IMR-90 (cell line): ENCODE measurements at regions not wholly inside any gene's neighbourhood (a gene's known extent, or its start where the extent isn't known, plus 50 kb on each side); places are given as distances from the start of the nearest gene placed in this dataset.

Experiments used
- ATAC-seq: fragments of 200-7000 bp; cut with Tn5 transposase; 2 replicates; pipeline ENCODE4 v1.9.1; 2020; ENCODE audit warnings: low read depth, mild to moderate bottlenecking, moderate library complexity
- BruUV-seq: library from RNA; stranded (reverse); fragments of 400-500 nt; replicated peaks from 2 replicates; lab custom pipeline; 2021; lab: Mats Ljungman, UMichigan
- CTCF ChIA-PET: fragments of 300-600 bp; formaldehyde crosslinking; extraction: SDS; loops from one replicate; lab custom pipeline; 2021; ENCODE audit warnings: antibody characterized with exemption; lab: Yijun Ruan, JAX
- POLR2A ChIA-PET: fragments of 300-600 bp; sonication (Branson Sonifier 250); formaldehyde crosslinking; loops from one replicate; lab custom pipeline; 2022; ENCODE audit warnings: antibody characterized with exemption; ENCODE audit not compliant: unreplicated experiment; lab: Charles Lee
- DNase-seq: peaks from one replicate; pipeline ENCODE4 v3.0.0; 2013
- H2AFZ ChIP-seq: replicated peaks from 2 replicates; pipeline ENCODE3; 2013; ENCODE audit warnings: low read length, mild to moderate bottlenecking; ENCODE audit not compliant: poor library complexity
- H2AK5ac ChIP-seq: 2 replicates; pipeline ENCODE4 v1.6.1; 2013; ENCODE audit warnings: low read depth, low read length, inconsistent platforms
- H2AK9ac ChIP-seq: replicated peaks from 2 replicates; pipeline ENCODE3; 2013; ENCODE audit warnings: mild to moderate bottlenecking, low read depth, low read length, moderate library complexity; ENCODE audit not compliant: poor library complexity
- H2BK120ac ChIP-seq: 2 replicates; pipeline ENCODE4 v1.6.1; 2013; ENCODE audit warnings: low read depth, low read length, inconsistent platforms
- H2BK15ac ChIP-seq: 3 replicates; pipeline ENCODE4 v1.6.1; 2013; ENCODE audit warnings: low read depth, low read length, inconsistent platforms
- H2BK20ac ChIP-seq: 2 replicates; pipeline ENCODE4 v1.6.1; 2013; ENCODE audit warnings: low read depth, mild to moderate bottlenecking, inconsistent platforms, low read length, moderate library complexity
- H2BK5ac ChIP-seq: 2 replicates; pipeline ENCODE4 v1.6.1; 2013; ENCODE audit warnings: mild to moderate bottlenecking, low read depth, low read length, inconsistent platforms; ENCODE audit not compliant: poor library complexity, severe bottlenecking
- H3K14ac ChIP-seq: replicated peaks from 2 replicates; pipeline ENCODE4 v1.6.1; 2013; ENCODE audit warnings: low read depth, low read length, inconsistent platforms
- H3K18ac ChIP-seq: 2 replicates; pipeline ENCODE4 v1.6.1; 2013; ENCODE audit warnings: low read depth, low read length, control low read depth
- H3K23ac ChIP-seq: 2 replicates; pipeline ENCODE4 v1.6.1; 2013; ENCODE audit warnings: low read depth, low read length, inconsistent platforms
- H3K27ac ChIP-seq: 2 replicates; pipeline ENCODE4 v1.5.1; 2013; ENCODE audit warnings: mild to moderate bottlenecking, control low read depth, low read length; ENCODE audit not compliant: insufficient read depth
- H3K27me3 ChIP-seq: 2 replicates; pipeline ENCODE4 v1.6.1; 2013; ENCODE audit warnings: low read length; ENCODE audit not compliant: control insufficient read depth, insufficient read depth
- H3K36me3 ChIP-seq: 2 replicates; pipeline ENCODE4 v1.6.1; 2013; ENCODE audit warnings: low read length, mixed read lengths; ENCODE audit not compliant: control insufficient read depth, insufficient read depth
- H3K4ac ChIP-seq: 2 replicates; pipeline ENCODE4 v1.6.1; 2013; ENCODE audit warnings: low read depth, low read length, inconsistent platforms
- H3K4me1 ChIP-seq: 2 replicates; pipeline ENCODE4 v1.6.1; 2013; ENCODE audit warnings: low read length, mixed read lengths; ENCODE audit not compliant: control insufficient read depth, insufficient read depth
- H3K4me2 ChIP-seq: 2 replicates; pipeline ENCODE4 v1.6.1; 2013; ENCODE audit warnings: low read depth, mild to moderate bottlenecking, control low read depth, low read length, moderate library complexity
- H3K4me3 ChIP-seq: 2 replicates; pipeline ENCODE4 v1.5.1; 2013; ENCODE audit warnings: low read depth, mild to moderate bottlenecking, control low read depth, low read length, moderate library complexity; ENCODE audit not compliant: insufficient read depth
- H3K56ac ChIP-seq: 2 replicates; pipeline ENCODE4 v1.6.1; 2013; ENCODE audit warnings: low read length, inconsistent platforms; ENCODE audit not compliant: insufficient read depth; ENCODE audit errors: extremely low read depth
- H3K79me1 ChIP-seq, 2 experiments: 2 replicates each; pipeline ENCODE4 v1.6.1; 2013; ENCODE audit warnings: low read length in 2 of 2, inconsistent platforms in 1 of 2, low read depth in 1 of 2
- H3K9ac ChIP-seq: 2 replicates; pipeline ENCODE4 v1.6.1; 2013; ENCODE audit warnings: low read depth, low read length, control low read depth
- H3K9me1 ChIP-seq: 2 replicates; pipeline ENCODE4 v1.6.1; 2013; ENCODE audit warnings: low read length, inconsistent platforms; ENCODE audit not compliant: insufficient read depth
- H3K9me3 ChIP-seq: 2 replicates; pipeline ENCODE4 v1.6.1; 2013; ENCODE audit warnings: low read length; ENCODE audit not compliant: control insufficient read depth, insufficient read depth
- H4K20me1 ChIP-seq: 2 replicates; pipeline ENCODE4 v1.6.1; 2013; ENCODE audit warnings: low read length, inconsistent platforms; ENCODE audit not compliant: insufficient read depth
- H4K5ac ChIP-seq: 2 replicates; pipeline ENCODE4 v1.6.1; 2013; ENCODE audit warnings: mild to moderate bottlenecking, low read depth, low read length, control low read depth
- H4K8ac ChIP-seq, 2 experiments: 2 replicates each; pipeline ENCODE4 v1.6.1; 2013; ENCODE audit warnings: low read depth in 2 of 2, low read length in 2 of 2, control low read depth in 1 of 2, inconsistent platforms in 1 of 2
- H4K91ac ChIP-seq: 2 replicates; pipeline ENCODE4 v1.6.1; 2013; ENCODE audit warnings: low read depth, low read length, inconsistent platforms; ENCODE audit not compliant: insufficient read depth
- BHLHE40 ChIP-seq: fragments of 150-350 bp; IDR thresholded peaks from 2 replicates; pipeline ENCODE4 v1.6.1; 2016; ENCODE audit warnings: mild to moderate bottlenecking, low read depth, low read length
- CEBPB ChIP-seq: IDR thresholded peaks from 2 replicates; pipeline ENCODE4 v1.6.1; 2012; ENCODE audit warnings: low read depth, low read length, improper control_type of control experiment
- CHD1 ChIP-seq: IDR thresholded peaks from 2 replicates; pipeline ENCODE4 v1.6.1; 2012; ENCODE audit warnings: low read depth, low read length, improper control_type of control experiment
- FOS ChIP-seq: fragments of 150-350 bp; IDR thresholded peaks from 2 replicates; pipeline ENCODE4 v1.6.1; 2016; ENCODE audit warnings: low read depth, low read length
- MAFK ChIP-seq: IDR thresholded peaks from 2 replicates; pipeline ENCODE4 v1.6.1; 2012; ENCODE audit warnings: low read depth, low read length, improper control_type of control experiment
- MAZ ChIP-seq: IDR thresholded peaks from 2 replicates; pipeline ENCODE4 v1.6.1; 2012; ENCODE audit warnings: low read depth, mild to moderate bottlenecking, low read length, improper control_type of control experiment, moderate library complexity, borderline replicate concordance
- MXI1 ChIP-seq: IDR thresholded peaks from 2 replicates; pipeline ENCODE4 v1.6.1; 2012; ENCODE audit warnings: low read depth, mild to moderate bottlenecking, low read length, moderate library complexity, borderline replicate concordance
- NFE2L2 ChIP-seq: fragments of 150-350 bp; IDR thresholded peaks from 2 replicates; pipeline ENCODE4 v1.6.1; 2016; ENCODE audit warnings: low read depth, mild to moderate bottlenecking, low read length
- POLR2A ChIP-seq: IDR thresholded peaks from 2 replicates; pipeline ENCODE4 v1.6.1; 2012; ENCODE audit warnings: mild to moderate bottlenecking, low read depth, low read length
- RAD21 ChIP-seq: IDR thresholded peaks from 2 replicates; pipeline ENCODE4 v1.6.1; 2012; ENCODE audit warnings: low read length, improper control_type of control experiment
- RCOR1 ChIP-seq: IDR thresholded peaks from 2 replicates; pipeline ENCODE4 v1.6.1; 2012; ENCODE audit warnings: mild to moderate bottlenecking, low read length, improper control_type of control experiment; ENCODE audit not compliant: insufficient replicate concordance
- RFX5 ChIP-seq: IDR thresholded peaks from 2 replicates; pipeline ENCODE4 v1.8.0; 2012; ENCODE audit warnings: low read depth, mild to moderate bottlenecking, low read length, moderate library complexity
- SMC3 ChIP-seq: fragments of 150-350 bp; IDR thresholded peaks from 2 replicates; pipeline ENCODE4 v1.6.1; 2016; ENCODE audit warnings: low read depth, mild to moderate bottlenecking, antibody characterized with exemption, low read length, moderate library complexity
- USF2 ChIP-seq: fragments of 150-350 bp; IDR thresholded peaks from 2 replicates; pipeline ENCODE4 v1.6.1; 2017; ENCODE audit warnings: mild to moderate bottlenecking, antibody characterized with exemption, low read length, low read depth
- WGBS, 2 experiments: methylation state at CpG; one replicate each; pipeline versions ENCODE4 v1.1.5 to v1.1.7; 2013; ENCODE audit warnings: missing lambda C conversion rate in 2 of 2; ENCODE audit not compliant: insufficient read length in 1 of 2; ENCODE audit errors: extremely low coverage in 2 of 2; 5-methylcytosine and 5-hydroxymethylcytosine counted together
- dilution Hi-C: fragments of 300-500 bp; cut with HindIII; formaldehyde crosslinking; loops from one replicate; pipeline ENCODE4 v1.14.3; 2018; ENCODE audit warnings: low sequenced_read_pairs; ENCODE audit not compliant: unreplicated experiment
- in situ Hi-C: fragments of 300-500 bp; cut with MboI; formaldehyde crosslinking; loops from 3 replicates; pipeline ENCODE4 v1.14.3; 2019; ENCODE audit warnings: low sequenced_read_pairs, inconsistent platforms, mixed read lengths
- intact Hi-C: fragments of 100-400 bp; cut with micrococcal nuclease; formaldehyde crosslinking; loops from 2 replicates; pipeline ENCODE4 v1.10.0; 2022
- TF ChIP-seq, protein P1 (sequence below): conservative IDR thresholded peaks from 2 replicates; pipeline ENCODE4 v1.5.1; 2012; ENCODE audit warnings: mild to moderate bottlenecking, low read depth, low read length, improper control_type of control experiment
- TF ChIP-seq, protein P2 (sequence below): fragments of 150-350 bp; IDR thresholded peaks from 2 replicates; pipeline ENCODE4 v1.6.1; 2016; ENCODE audit warnings: low read depth, mild to moderate bottlenecking, low read length, moderate library complexity, borderline replicate concordance

GRCh38 chr2:167871286-167871685 is 376.1 kb downstream of the STK39 start:
- ATAC-seq: no peak
- no peak overlapping the region for H3K56ac ChIP-seq
- no peaks in the 10 kb centered on the region for H3K79me1 ChIP-seq
- in situ Hi-C loops (no loop called here), dilution Hi-C loops (no loop called here), intact Hi-C loops (no loop called here)
- ChIA-PET CTCF (no interaction called here), POLR2A (no interaction called here)
- H4K20me1 ChIP-seq: no peaks in the 10 kb centered on the region
- H4K8ac ChIP-seq: no peak overlapping the region
- no peak overlapping the region for H3K18ac ChIP-seq
- H3K36me3 ChIP-seq: no peaks in the 10 kb centered on the region
- H2AFZ ChIP-seq: no peak overlapping the region
- no peak overlapping the region for H3K9ac ChIP-seq
- no peak overlapping the region for H3K4me2 ChIP-seq
- no peak overlapping the region for H2BK5ac ChIP-seq
- H3K9me1 ChIP-seq: no peaks in the 10 kb centered on the region
- no peak overlapping the region for H3K14ac ChIP-seq
- no peak overlapping the region for H3K4ac ChIP-seq
- DNase-seq: no peak
- TF ChIP-seq MXI1: no peak
- TF ChIP-seq RAD21: no peak
- no peak for TF ChIP-seq CHD1
- TF ChIP-seq RFX5: no peak
- TF ChIP-seq MAZ: no peak
- TF ChIP-seq, protein P1, sequence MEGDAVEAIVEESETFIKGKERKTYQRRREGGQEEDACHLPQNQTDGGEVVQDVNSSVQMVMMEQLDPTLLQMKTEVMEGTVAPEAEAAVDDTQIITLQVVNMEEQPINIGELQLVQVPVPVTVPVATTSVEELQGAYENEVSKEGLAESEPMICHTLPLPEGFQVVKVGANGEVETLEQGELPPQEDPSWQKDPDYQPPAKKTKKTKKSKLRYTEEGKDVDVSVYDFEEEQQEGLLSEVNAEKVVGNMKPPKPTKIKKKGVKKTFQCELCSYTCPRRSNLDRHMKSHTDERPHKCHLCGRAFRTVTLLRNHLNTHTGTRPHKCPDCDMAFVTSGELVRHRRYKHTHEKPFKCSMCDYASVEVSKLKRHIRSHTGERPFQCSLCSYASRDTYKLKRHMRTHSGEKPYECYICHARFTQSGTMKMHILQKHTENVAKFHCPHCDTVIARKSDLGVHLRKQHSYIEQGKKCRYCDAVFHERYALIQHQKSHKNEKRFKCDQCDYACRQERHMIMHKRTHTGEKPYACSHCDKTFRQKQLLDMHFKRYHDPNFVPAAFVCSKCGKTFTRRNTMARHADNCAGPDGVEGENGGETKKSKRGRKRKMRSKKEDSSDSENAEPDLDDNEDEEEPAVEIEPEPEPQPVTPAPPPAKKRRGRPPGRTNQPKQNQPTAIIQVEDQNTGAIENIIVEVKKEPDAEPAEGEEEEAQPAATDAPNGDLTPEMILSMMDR: no peak
- no peak for TF ChIP-seq USF2
- TF ChIP-seq FOS: no peak
- TF ChIP-seq MAFK: no peak
- no peak for TF ChIP-seq NFE2L2
- TF ChIP-seq SMC3: no peak
- no peak for TF ChIP-seq CEBPB
- no peak for TF ChIP-seq POLR2A
- TF ChIP-seq, protein P2, sequence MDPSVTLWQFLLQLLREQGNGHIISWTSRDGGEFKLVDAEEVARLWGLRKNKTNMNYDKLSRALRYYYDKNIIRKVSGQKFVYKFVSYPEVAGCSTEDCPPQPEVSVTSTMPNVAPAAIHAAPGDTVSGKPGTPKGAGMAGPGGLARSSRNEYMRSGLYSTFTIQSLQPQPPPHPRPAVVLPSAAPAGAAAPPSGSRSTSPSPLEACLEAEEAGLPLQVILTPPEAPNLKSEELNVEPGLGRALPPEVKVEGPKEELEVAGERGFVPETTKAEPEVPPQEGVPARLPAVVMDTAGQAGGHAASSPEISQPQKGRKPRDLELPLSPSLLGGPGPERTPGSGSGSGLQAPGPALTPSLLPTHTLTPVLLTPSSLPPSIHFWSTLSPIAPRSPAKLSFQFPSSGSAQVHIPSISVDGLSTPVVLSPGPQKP: no peak
- TF ChIP-seq RCOR1: no peak
- no peak for TF ChIP-seq BHLHE40
- H2BK120ac ChIP-seq: no peak overlapping the region
- H4K91ac ChIP-seq: no peak overlapping the region
- H3K23ac ChIP-seq: no peak overlapping the region
- H4K5ac ChIP-seq: no peak overlapping the region
- H2BK20ac ChIP-seq: no peak overlapping the region
- H2AK5ac ChIP-seq: no peak overlapping the region
- H2AK9ac ChIP-seq: no peak overlapping the region
- WGBS, 2 experiments: no CpG with 5 or more reads among the region's 2 CpGs
- H3K27ac ChIP-seq: no peak overlapping the region
- no peaks in the 10 kb centered on the region for H3K4me1 ChIP-seq
- BruUV-seq: no TSS peak
- H3K4me3 ChIP-seq: no peak overlapping the region
- no peaks in the 10 kb centered on the region for H3K27me3 ChIP-seq
- H2BK15ac ChIP-seq: no peak overlapping the region
- H3K9me3 ChIP-seq: no peaks in the 10 kb centered on the region
